ENCODE measurements at regions not wholly inside any gene's neighbourhood (a gene's known extent, or its start where the extent isn't known, plus 50 kb on each side); places are given as distances from the start of the nearest gene placed in this dataset.

- H2AFZ ChIP-seq (ENCODE audit: low read depth, low read length) = no peak overlapping the region
- H3K4me3 ChIP-seq (ENCODE audit: low read length) = no peak overlapping the region
- no peak overlapping the region for H3K27ac ChIP-seq (ENCODE audit: low read length)
- no peak overlapping the region for H3K4me2 ChIP-seq (ENCODE audit: low read length)
- no peaks in the 10 kb centered on the region for H3K9me3 ChIP-seq (ENCODE audit: low read length)
- TF ChIP-seq MXI1 (conservative IDR thresholded peaks at IDR 0.05; ENCODE audit: poor library complexity, severe bottlenecking) = no peak
- TF ChIP-seq CTCF (IDR thresholded peaks at IDR 0.05; ENCODE audit: poor library complexity, severe bottlenecking) = no peak
- no peak for TF ChIP-seq TAF1 (IDR thresholded peaks at IDR 0.05; ENCODE audit: low read depth)
- TF ChIP-seq RAD21 (conservative IDR thresholded peaks at IDR 0.05) = no peak
- no peak for TF ChIP-seq EZH2 (IDR thresholded peaks at IDR 0.05; ENCODE audit: borderline replicate concordance, insufficient read depth, low read length, poor library complexity, severe bottlenecking)
- no peak for TF ChIP-seq EP300 (conservative IDR thresholded peaks at IDR 0.05; ENCODE audit: poor library complexity, severe bottlenecking)
- TF ChIP-seq POLR2AphosphoS5 (IDR thresholded peaks at IDR 0.05) = no peak
- no peak for TF ChIP-seq SMC3 (conservative IDR thresholded peaks at IDR 0.05; ENCODE audit: poor library complexity)
- TF ChIP-seq REST (IDR thresholded peaks at IDR 0.05; ENCODE audit: borderline replicate concordance) = no peak
- no peaks in the 10 kb centered on the region for H3K27me3 ChIP-seq (ENCODE audit: insufficient read depth, low read depth, low read length)
- no peak overlapping the region for H3K9ac ChIP-seq (ENCODE audit: low read length)
- no peaks in the 10 kb centered on the region for H3K36me3 ChIP-seq (ENCODE audit: insufficient read depth, low read length)
- H4K20me1 ChIP-seq (ENCODE audit: insufficient read depth) = no peaks in the 10 kb centered on the region
- H3K9me2 ChIP-seq (ENCODE audit: insufficient read depth, low read length) = no peaks in the 10 kb centered on the region
- H3F3A ChIP-seq (ENCODE audit: insufficient read depth, low read length, poor library complexity, severe bottlenecking) = no peaks in the 10 kb centered on the region
- H3K79me2 ChIP-seq (replicated peaks; ENCODE audit: insufficient read depth, low read length) = no peaks in the 10 kb centered on the region
These were observed 906.8 kb downstream of the QKI start for GRCh38 chr6:164321297-164321696.

- Histone ChIP-seq H3K79me2 (replicated peaks; ENCODE audit: insufficient read depth, low read length) (no peaks in the 10 kb centered on the region), H2AFZ (ENCODE audit: low read depth, low read length) (no peak overlapping the region), H3K9me3 (ENCODE audit: low read length) (no peaks in the 10 kb centered on the region), H3K4me2 (ENCODE audit: low read length) (no peak overlapping the region), H4K20me1 (ENCODE audit: insufficient read depth) (no peaks in the 10 kb centered on the region), H3K27ac (ENCODE audit: low read length) (no peak overlapping the region), H3K4me3 (ENCODE audit: low read length) (no peak overlapping the region), H3K27me3 (ENCODE audit: insufficient read depth, low read depth, low read length) (no peaks in the 10 kb centered on the region), H3K36me3 (ENCODE audit: insufficient read depth, low read length) (no peaks in the 10 kb centered on the region), H3K9me2 (ENCODE audit: insufficient read depth, low read length) (no peaks in the 10 kb centered on the region), H3K9ac (ENCODE audit: low read length) (no peak overlapping the region), H3F3A (ENCODE audit: insufficient read depth, low read length, poor library complexity, severe bottlenecking) (no peaks in the 10 kb centered on the region)
- TF ChIP-seq EP300 (conservative IDR thresholded peaks at IDR 0.05; ENCODE audit: poor library complexity, severe bottlenecking) (no peak), SMC3 (conservative IDR thresholded peaks at IDR 0.05; ENCODE audit: poor library complexity) (no peak), CTCF (IDR thresholded peaks at IDR 0.05; ENCODE audit: poor library complexity, severe bottlenecking) (no peak), MXI1 (conservative IDR thresholded peaks at IDR 0.05; ENCODE audit: poor library complexity, severe bottlenecking) (no peak), REST (IDR thresholded peaks at IDR 0.05; ENCODE audit: borderline replicate concordance) (no peak), RAD21 (conservative IDR thresholded peaks at IDR 0.05) (no peak), EZH2 (IDR thresholded peaks at IDR 0.05; ENCODE audit: borderline replicate concordance, insufficient read depth, low read length, poor library complexity, severe bottlenecking) (no peak), TAF1 (IDR thresholded peaks at IDR 0.05; ENCODE audit: low read depth) (no peak), POLR2AphosphoS5 (IDR thresholded peaks at IDR 0.05) (no peak)
These were observed 900.9 kb downstream of the QKI start for GRCh38 chr6:164315376-164315775.

Measured in neural cell (in vitro differentiated cells).